ENCODE measurements at regions not wholly inside any gene's neighbourhood (a gene's known extent, or its start where the extent isn't known, plus 50 kb on each side); places are given as distances from the start of the nearest gene placed in this dataset.

- TF ChIP-seq, protein P1, sequence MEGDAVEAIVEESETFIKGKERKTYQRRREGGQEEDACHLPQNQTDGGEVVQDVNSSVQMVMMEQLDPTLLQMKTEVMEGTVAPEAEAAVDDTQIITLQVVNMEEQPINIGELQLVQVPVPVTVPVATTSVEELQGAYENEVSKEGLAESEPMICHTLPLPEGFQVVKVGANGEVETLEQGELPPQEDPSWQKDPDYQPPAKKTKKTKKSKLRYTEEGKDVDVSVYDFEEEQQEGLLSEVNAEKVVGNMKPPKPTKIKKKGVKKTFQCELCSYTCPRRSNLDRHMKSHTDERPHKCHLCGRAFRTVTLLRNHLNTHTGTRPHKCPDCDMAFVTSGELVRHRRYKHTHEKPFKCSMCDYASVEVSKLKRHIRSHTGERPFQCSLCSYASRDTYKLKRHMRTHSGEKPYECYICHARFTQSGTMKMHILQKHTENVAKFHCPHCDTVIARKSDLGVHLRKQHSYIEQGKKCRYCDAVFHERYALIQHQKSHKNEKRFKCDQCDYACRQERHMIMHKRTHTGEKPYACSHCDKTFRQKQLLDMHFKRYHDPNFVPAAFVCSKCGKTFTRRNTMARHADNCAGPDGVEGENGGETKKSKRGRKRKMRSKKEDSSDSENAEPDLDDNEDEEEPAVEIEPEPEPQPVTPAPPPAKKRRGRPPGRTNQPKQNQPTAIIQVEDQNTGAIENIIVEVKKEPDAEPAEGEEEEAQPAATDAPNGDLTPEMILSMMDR (conservative IDR thresholded peaks at IDR 0.05; ENCODE audit: low read depth, low read length) = no peak
- TF ChIP-seq CHD1 (IDR thresholded peaks at IDR 0.05; ENCODE audit: low read depth, low read length) (no peak), RAD21 (IDR thresholded peaks at IDR 0.05; ENCODE audit: low read length) (no peak), POLR2A (IDR thresholded peaks at IDR 0.05; ENCODE audit: low read depth, low read length) (no peak), USF2 (IDR thresholded peaks at IDR 0.05; ENCODE audit: low read depth, low read length) (peak; percentile 45; the same call in 1 of the 2 replicates), CEBPB (IDR thresholded peaks at IDR 0.05; ENCODE audit: low read depth, low read length) (peak; percentile 65), RFX5 (IDR thresholded peaks at IDR 0.05; ENCODE audit: low read depth, low read length) (no peak), RCOR1 (IDR thresholded peaks at IDR 0.05; ENCODE audit: insufficient replicate concordance, low read length) (no peak), BHLHE40 (IDR thresholded peaks at IDR 0.05; ENCODE audit: low read depth, low read length) (0 out of 2 replicates have a peak, but pooled peaks have one; percentile 35), MAFK (IDR thresholded peaks at IDR 0.05; ENCODE audit: low read depth, low read length) (no peak), SMC3 (IDR thresholded peaks at IDR 0.05; ENCODE audit: low read depth, low read length) (no peak), FOS (IDR thresholded peaks at IDR 0.05; ENCODE audit: low read depth, low read length) (no peak)
These were observed 61.8 kb downstream of the PHLDA1 start for GRCh38 chr12:75969768-75970167.
